GM18907 (cell line): ENCODE measurements at regions not wholly inside any gene's neighbourhood (a gene's known extent, or its start where the extent isn't known, plus 50 kb on each side); places are given as distances from the start of the nearest gene placed in this dataset.
"Not testable (repeated sequence)": the region's sequence is repeated elsewhere in the genome, so short reads cannot be mapped to it uniquely, and the experiment has no call there.

Experiments
- ATAC-seq: cut with Tn5 transposase; IDR thresholded peaks from one replicate; pipeline ENCODE4 v1.9.1; 2021; ENCODE audit warnings: mild to moderate bottlenecking, moderate library complexity; ENCODE audit not compliant: unreplicated experiment

- no peak for ATAC-seq
These were observed 121.5 kb upstream of the HCRTR2 start for GRCh38 chr6:55052846-55053245.

- no peak for ATAC-seq
These were observed 115.6 kb upstream of the HCRTR2 start for GRCh38 chr6:55058682-55059081.

- no peak for ATAC-seq
These were observed 109.4 kb upstream of the HCRTR2 start for GRCh38 chr6:55064711-55065420.

- no peak for ATAC-seq
These were observed 105.1 kb upstream of the HCRTR2 start for GRCh38 chr6:55069132-55069781.

- ATAC-seq, result no peak
These were observed 92.3 kb upstream of the HCRTR2 start for GRCh38 chr6:55082021-55082420.

GRCh38 chr6:55088011-55088410, 86.3 kb upstream of the HCRTR2 start:
- not testable (repeated sequence) for ATAC-seq

- no peak for ATAC-seq
These were observed 85.4 kb upstream of the HCRTR2 start for GRCh38 chr6:55088902-55089301.

- no peak for ATAC-seq
These were observed 85.0 kb upstream of the HCRTR2 start for GRCh38 chr6:55089325-55089724.

GRCh38 chr6:55100686-55101085, 73.6 kb upstream of the HCRTR2 start:
- no peak for ATAC-seq

GRCh38 chr6:55101157-55101556, 73.2 kb upstream of the HCRTR2 start:
- ATAC-seq, result no peak

GRCh38 chr6:55108134-55109130, 65.9 kb upstream of the HCRTR2 start:
- no peak for ATAC-seq

GRCh38 chr6:55117267-55117666, 57.0 kb upstream of the HCRTR2 start:
- no peak for ATAC-seq

- ATAC-seq, result not testable (repeated sequence)
These were observed 50.1 kb upstream of the HCRTR2 start for GRCh38 chr6:55124241-55124640.
